SK-N-SH treated with all-trans-retinoic acid at 6 μM for 48 hours (cell line): ENCODE measurements at regions not wholly inside any gene's neighbourhood (a gene's known extent, or its start where the extent isn't known, plus 50 kb on each side); places are given as distances from the start of the nearest gene placed in this dataset.

Source experiments
- ATAC-seq: fragments of 200-7000 bp; cut with Tn5 transposase; 3 replicates; pipeline ENCODE4 v1.9.1; 2020; ENCODE audit warnings: mild to moderate bottlenecking, moderate library complexity
- ARNTL ChIP-seq: fragments of 450-650 bp; formaldehyde crosslinking; IDR thresholded peaks from 2 replicates; pipeline ENCODE4 v1.5.0; 2020; ENCODE audit warnings: low read depth, mild to moderate bottlenecking, moderate library complexity, borderline replicate concordance
- CREB5 ChIP-seq: fragments of 250-450 bp; sonication (Bioruptor Pico); IDR thresholded peaks from 2 replicates; pipeline ENCODE4 v1.5.1; 2020; ENCODE audit warnings: low read depth, mild to moderate bottlenecking, moderate library complexity
- CSDC2 ChIP-seq: fragments of 250-450 bp; sonication (Bioruptor Pico); IDR thresholded peaks from 2 replicates; pipeline ENCODE4 v1.5.0; 2020; ENCODE audit warnings: mild to moderate bottlenecking, moderate library complexity
- CSRNP3 ChIP-seq: fragments of 250-450 bp; sonication (Bioruptor Pico); IDR thresholded peaks from 2 replicates; pipeline ENCODE4 v1.5.1; 2021; ENCODE audit warnings: mild to moderate bottlenecking, moderate library complexity
- ESRRG ChIP-seq: fragments of 250-450 bp; sonication (Bioruptor Pico); IDR thresholded peaks from 2 replicates; pipeline ENCODE4 v1.6.1; 2021; ENCODE audit warnings: mild to moderate bottlenecking
- GLIS3 ChIP-seq: fragments of 250-450 bp; sonication (Bioruptor Pico); IDR thresholded peaks from 2 replicates; pipeline ENCODE4 v1.5.0; 2020; ENCODE audit warnings: mild to moderate bottlenecking, moderate library complexity
- ISL1 ChIP-seq: fragments of 250-450 bp; sonication (Bioruptor Pico); IDR thresholded peaks from 2 replicates; pipeline ENCODE4 v2.1.2; 2022; ENCODE audit warnings: mild to moderate bottlenecking, moderate library complexity
- PATZ1 ChIP-seq: fragments of 250-450 bp; sonication (Bioruptor Pico); IDR thresholded peaks from 2 replicates; pipeline ENCODE4 v1.8.0; 2020; ENCODE audit warnings: mild to moderate bottlenecking, moderate library complexity, borderline replicate concordance
- PPARA ChIP-seq: fragments of 250-450 bp; sonication (Bioruptor Pico); IDR thresholded peaks from 2 replicates; pipeline ENCODE4 v1.5.0; 2020; ENCODE audit warnings: mild to moderate bottlenecking, borderline replicate concordance
- SNAI2 ChIP-seq: fragments of 250-450 bp; sonication (Bioruptor Pico); IDR thresholded peaks from 2 replicates; pipeline ENCODE4 v1.5.0; 2020; ENCODE audit warnings: mild to moderate bottlenecking, moderate library complexity
- TCF4 ChIP-seq: fragments of 250-450 bp; sonication (Bioruptor Pico); IDR thresholded peaks from 2 replicates; pipeline ENCODE4 v1.8.0; 2021; ENCODE audit warnings: mild to moderate bottlenecking, moderate library complexity, borderline replicate concordance
- TOX ChIP-seq: fragments of 250-450 bp; sonication (Bioruptor Pico); IDR thresholded peaks from 2 replicates; pipeline ENCODE4 v1.8.0; 2021; ENCODE audit warnings: mild to moderate bottlenecking, moderate library complexity, borderline replicate concordance
- TSHZ2 ChIP-seq: fragments of 250-450 bp; sonication (Bioruptor Pico); IDR thresholded peaks from 2 replicates; pipeline ENCODE4 v1.5.0; 2020; ENCODE audit warnings: mild to moderate bottlenecking, moderate library complexity
- ZC3H10 ChIP-seq: fragments of 250-450 bp; sonication (Bioruptor Pico); IDR thresholded peaks from 2 replicates; pipeline ENCODE4 v1.5.1; 2021; ENCODE audit warnings: mild to moderate bottlenecking, moderate library complexity
- ZFP3 ChIP-seq: fragments of 250-450 bp; sonication (Bioruptor Pico); IDR thresholded peaks from 2 replicates; pipeline ENCODE4 v1.5.0; 2020; ENCODE audit warnings: mild to moderate bottlenecking, moderate library complexity
- ZFP30 ChIP-seq: fragments of 450-650 bp; formaldehyde crosslinking; IDR thresholded peaks from 2 replicates; pipeline ENCODE4 v1.5.0; 2022; ENCODE audit warnings: mild to moderate bottlenecking, moderate library complexity
- ZNF565 ChIP-seq: fragments of 450-650 bp; formaldehyde crosslinking; conservative IDR thresholded peaks from 2 replicates; pipeline ENCODE4 v1.5.0; 2020; ENCODE audit warnings: low read depth, mild to moderate bottlenecking, moderate library complexity
- ZNF70 ChIP-seq: fragments of 450-650 bp; formaldehyde crosslinking; IDR thresholded peaks from 2 replicates; pipeline ENCODE4 v1.5.0; 2020; ENCODE audit warnings: mild to moderate bottlenecking, moderate library complexity
- ZNF8 ChIP-seq: fragments of 450-650 bp; formaldehyde crosslinking; IDR thresholded peaks from 2 replicates; pipeline ENCODE4 v1.5.0; 2020; ENCODE audit warnings: mild to moderate bottlenecking, moderate library complexity
- TF ChIP-seq, protein P1 (sequence below): fragments of 250-450 bp; sonication (Bioruptor Pico); IDR thresholded peaks from 2 replicates; pipeline ENCODE4 v1.8.0; 2021; ENCODE audit warnings: low read depth, mild to moderate bottlenecking, moderate library complexity, borderline replicate concordance

- TF ChIP-seq TOX (no peak), ZFP3 (CRISPR knock-in tag) (no peak), PATZ1 (CRISPR knock-in tag) (no peak), CSRNP3 (no peak), ZC3H10 (no peak), GLIS3 (CRISPR knock-in tag) (no peak), CREB5 (CRISPR knock-in tag) (no peak), PPARA (CRISPR knock-in tag) (no peak), ZNF8 (CRISPR knock-in tag) (no peak), SNAI2 (CRISPR knock-in tag) (no peak), TCF4 (CRISPR knock-in tag) (no peak), ARNTL (CRISPR knock-in tag) (no peak), ZFP30 (no peak), ISL1 (CRISPR knock-in tag) (no peak), TSHZ2 (CRISPR knock-in tag) (no peak), ZNF565 (no peak), CSDC2 (no peak), ZNF70 (CRISPR knock-in tag) (no peak)
- TF ChIP-seq, protein P1, sequence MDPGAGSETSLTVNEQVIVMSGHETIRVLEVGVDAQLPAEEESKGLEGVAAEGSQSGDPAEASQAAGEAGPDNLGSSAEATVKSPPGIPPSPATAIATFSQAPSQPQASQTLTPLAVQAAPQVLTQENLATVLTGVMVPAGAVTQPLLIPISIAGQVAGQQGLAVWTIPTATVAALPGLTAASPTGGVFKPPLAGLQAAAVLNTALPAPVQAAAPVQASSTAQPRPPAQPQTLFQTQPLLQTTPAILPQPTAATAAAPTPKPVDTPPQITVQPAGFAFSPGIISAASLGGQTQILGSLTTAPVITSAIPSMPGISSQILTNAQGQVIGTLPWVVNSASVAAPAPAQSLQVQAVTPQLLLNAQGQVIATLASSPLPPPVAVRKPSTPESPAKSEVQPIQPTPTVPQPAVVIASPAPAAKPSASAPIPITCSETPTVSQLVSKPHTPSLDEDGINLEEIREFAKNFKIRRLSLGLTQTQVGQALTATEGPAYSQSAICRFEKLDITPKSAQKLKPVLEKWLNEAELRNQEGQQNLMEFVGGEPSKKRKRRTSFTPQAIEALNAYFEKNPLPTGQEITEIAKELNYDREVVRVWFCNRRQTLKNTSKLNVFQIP, result no peak
- ATAC-seq, result no peak
Measured at GRCh38 chr7:85392326-85392725, 205.5 kb upstream of the SEMA3D start.

- TF ChIP-seq TSHZ2 (CRISPR knock-in tag) (no peak), ESRRG (CRISPR knock-in tag) (no peak)
- ATAC-seq, result no peak
Measured at GRCh38 chr7:85386460-85386859, 199.6 kb upstream of the SEMA3D start.

DNA sequence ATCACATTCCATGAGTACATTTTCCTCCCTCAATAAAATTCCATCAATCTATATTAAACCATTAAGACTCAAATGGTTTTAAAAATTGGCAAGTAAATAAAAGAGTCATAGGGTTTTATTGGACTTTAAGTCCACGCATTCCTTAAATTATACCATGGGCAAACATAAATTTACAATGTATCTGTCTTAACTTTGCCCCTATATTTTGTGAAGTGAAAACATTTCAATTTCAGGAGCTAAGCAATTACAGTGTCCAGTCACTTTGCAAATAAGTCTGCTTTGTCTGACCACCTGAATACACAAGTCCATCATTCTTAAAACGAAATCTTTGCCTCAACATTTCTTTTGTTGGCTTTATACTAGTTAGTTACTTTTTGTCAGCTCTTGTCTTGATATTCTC is 197.5 kb upstream of the SEMA3D start:
- TF ChIP-seq ZNF70 (CRISPR knock-in tag) (no peak), ESRRG (CRISPR knock-in tag) (no peak)
- no peak for ATAC-seq
